Activated naive CD8-positive, alpha-beta T cell treated with anti-CD3 and anti-CD28 coated beads, Interleukin-2, amount 50 U/mL, for 24 hours (primary cell): ENCODE measurements at regions not wholly inside any gene's neighbourhood (a gene's known extent, or its start where the extent isn't known, plus 50 kb on each side); places are given as distances from the start of the nearest gene placed in this dataset.

Experiments
- ATAC-seq: fragments of 150-1000 bp; cut with Tn5 transposase; one replicate; pipeline ENCODE4 v1.10.0; 2021
- DNase-seq: peaks from one replicate; pipeline ENCODE4 v3.0.0; 2021
- H3K27ac Mint-ChIP-seq: one replicate; pipeline ENCODE4 v1.8.0; 2021; ENCODE audit warnings: mild to moderate bottlenecking, mixed read lengths
- H3K27me3 Mint-ChIP-seq: one replicate; pipeline ENCODE4 v1.8.0; 2021; ENCODE audit warnings: mixed read lengths
- H3K36me3 Mint-ChIP-seq: one replicate; pipeline ENCODE4 v1.8.0; 2021; ENCODE audit warnings: low read depth, mixed read lengths
- H3K4me1 Mint-ChIP-seq: one replicate; pipeline ENCODE4 v1.8.0; 2021; ENCODE audit warnings: mixed read lengths
- H3K4me3 Mint-ChIP-seq: one replicate; pipeline ENCODE4 v1.8.0; 2021; ENCODE audit warnings: mild to moderate bottlenecking, moderate library complexity, mixed read lengths
- H3K9me3 Mint-ChIP-seq: one replicate; pipeline ENCODE4 v1.8.0; 2021; ENCODE audit warnings: mixed read lengths

DNA sequence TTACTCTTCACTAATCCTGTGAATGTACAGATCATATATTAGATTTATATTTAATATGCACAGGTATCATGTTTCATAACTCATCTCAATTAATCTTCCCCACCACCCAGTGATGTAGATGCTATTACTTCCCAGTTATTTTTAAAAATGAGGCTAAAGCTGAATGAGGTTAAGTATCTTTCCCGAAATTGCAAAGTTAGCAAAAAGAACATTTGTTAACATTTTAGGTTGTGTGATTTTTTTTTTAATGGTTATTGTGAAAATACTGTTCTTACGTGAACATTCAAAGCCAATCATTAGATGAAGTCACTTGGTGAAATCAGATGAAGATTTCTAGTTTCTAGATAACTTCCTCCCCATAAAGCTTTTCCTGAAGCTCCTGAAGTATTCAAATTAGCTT is 186.9 kb upstream of the PLEKHA5 start:
- H3K27me3 Mint-ChIP-seq: no peaks in the 10 kb centered on the region
- no peak overlapping the region for H3K4me3 Mint-ChIP-seq
- no peaks in the 10 kb centered on the region for H3K9me3 Mint-ChIP-seq
- DNase-seq (no peak), ATAC-seq (no peak)
- no peaks in the 10 kb centered on the region for H3K4me1 Mint-ChIP-seq
- no peak overlapping the region for H3K27ac Mint-ChIP-seq
- H3K36me3 Mint-ChIP-seq: no peaks in the 10 kb centered on the region

DNA sequence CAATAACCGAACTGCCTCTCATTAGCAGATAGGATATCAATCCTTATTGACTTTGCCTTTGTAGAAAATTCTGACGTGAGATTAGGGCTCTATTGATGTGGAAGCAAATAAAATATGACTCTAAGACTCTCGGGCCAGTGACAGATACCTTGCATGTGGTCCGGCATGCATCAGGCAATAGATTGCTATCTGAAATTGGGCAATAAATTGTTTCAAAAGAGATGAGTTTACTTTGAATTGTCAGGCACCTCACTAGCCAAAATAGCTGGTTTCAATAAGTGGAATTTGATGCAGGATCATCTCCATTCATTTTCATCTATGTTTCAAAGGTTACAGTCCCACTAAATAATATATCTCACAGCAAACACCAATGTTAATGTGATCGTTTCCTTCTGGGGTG is 186.3 kb upstream of the PLEKHA5 start:
- Mint-ChIP-seq H3K4me3 (no peak overlapping the region), H3K27me3 (no peaks in the 10 kb centered on the region), H3K9me3 (no peaks in the 10 kb centered on the region), H3K4me1 (no peaks in the 10 kb centered on the region), H3K27ac (no peak overlapping the region), H3K36me3 (no peaks in the 10 kb centered on the region)
- no peak for DNase-seq
- no peak for ATAC-seq

DNA sequence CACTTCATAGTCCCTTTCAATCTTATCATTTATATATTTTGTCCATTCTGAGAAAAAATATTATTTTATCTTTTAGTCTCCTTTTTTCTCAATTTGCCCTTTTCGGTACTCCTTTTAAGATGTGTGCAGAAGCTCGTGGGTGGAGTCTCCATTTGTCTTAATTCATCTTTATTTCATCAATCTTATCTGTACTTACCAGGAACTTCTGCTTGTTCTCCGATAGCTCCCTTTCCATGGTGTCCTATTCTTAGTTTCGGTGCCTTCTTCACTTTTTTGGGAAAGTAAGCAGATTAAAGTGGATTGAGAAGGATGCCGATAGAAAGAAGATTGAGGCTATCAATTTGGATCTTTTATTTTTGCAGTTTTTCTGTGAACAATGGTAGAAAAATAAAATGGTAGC is 183.4 kb upstream of the PLEKHA5 start:
- no peaks in the 10 kb centered on the region for H3K4me1 Mint-ChIP-seq
- no peak overlapping the region for H3K4me3 Mint-ChIP-seq
- no peaks in the 10 kb centered on the region for H3K9me3 Mint-ChIP-seq
- H3K27me3 Mint-ChIP-seq: no peaks in the 10 kb centered on the region
- DNase-seq (no peak), ATAC-seq (no peak)
- H3K27ac Mint-ChIP-seq: no peak overlapping the region
- no peaks in the 10 kb centered on the region for H3K36me3 Mint-ChIP-seq

DNA sequence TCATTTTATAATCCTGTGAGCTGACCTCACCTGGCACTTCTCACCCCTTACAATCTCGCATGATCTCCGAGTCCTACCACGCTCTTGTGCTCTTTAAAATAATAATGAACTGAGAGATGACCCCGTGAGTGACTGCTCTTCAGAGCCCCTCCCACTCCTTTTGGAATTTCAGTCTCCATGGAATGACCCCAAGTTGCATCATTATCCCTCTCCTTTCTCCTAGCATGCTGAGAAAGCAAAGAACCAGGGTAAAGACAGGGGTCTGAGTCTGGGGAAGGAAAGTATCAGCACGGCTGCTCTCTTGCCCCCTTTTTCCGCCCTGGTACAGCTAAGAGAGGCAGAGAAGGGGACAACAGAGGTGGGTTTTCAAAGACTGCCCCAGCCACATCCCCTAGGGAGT is 178.3 kb upstream of the PLEKHA5 start:
- DNase-seq: no peak
- no peaks in the 10 kb centered on the region for H3K9me3 Mint-ChIP-seq
- H3K4me3 Mint-ChIP-seq: no peak overlapping the region
- no peaks in the 10 kb centered on the region for H3K27me3 Mint-ChIP-seq
- ATAC-seq: no peak
- H3K27ac Mint-ChIP-seq: no peak overlapping the region
- no peaks in the 10 kb centered on the region for H3K4me1 Mint-ChIP-seq
- H3K36me3 Mint-ChIP-seq: no peaks in the 10 kb centered on the region

DNA sequence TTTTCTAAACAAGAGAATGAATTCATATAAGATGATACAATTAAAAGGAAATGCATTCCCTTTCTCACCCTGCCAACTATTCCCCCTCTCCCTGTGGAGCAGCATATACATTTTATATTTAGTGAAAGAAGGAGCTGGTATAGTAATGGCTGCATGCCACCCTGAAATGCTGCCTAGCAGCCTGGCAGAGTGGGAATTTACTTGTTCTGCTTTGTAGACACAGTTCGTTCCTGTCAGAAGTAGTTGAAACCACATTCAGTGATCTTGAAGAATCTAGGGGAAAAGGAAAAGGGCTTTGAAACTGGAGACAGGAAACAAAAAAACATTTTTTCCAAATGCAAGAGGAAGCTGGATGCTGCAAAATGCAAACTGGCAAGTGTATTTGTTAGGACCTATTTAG is 176.0 kb upstream of the PLEKHA5 start:
- Mint-ChIP-seq H3K9me3 (no peaks in the 10 kb centered on the region), H3K36me3 (no peaks in the 10 kb centered on the region), H3K27me3 (no peaks in the 10 kb centered on the region), H3K4me1 (no peaks in the 10 kb centered on the region), H3K27ac (no peak overlapping the region), H3K4me3 (no peak overlapping the region)
- ATAC-seq: no peak
- no peak for DNase-seq

DNA sequence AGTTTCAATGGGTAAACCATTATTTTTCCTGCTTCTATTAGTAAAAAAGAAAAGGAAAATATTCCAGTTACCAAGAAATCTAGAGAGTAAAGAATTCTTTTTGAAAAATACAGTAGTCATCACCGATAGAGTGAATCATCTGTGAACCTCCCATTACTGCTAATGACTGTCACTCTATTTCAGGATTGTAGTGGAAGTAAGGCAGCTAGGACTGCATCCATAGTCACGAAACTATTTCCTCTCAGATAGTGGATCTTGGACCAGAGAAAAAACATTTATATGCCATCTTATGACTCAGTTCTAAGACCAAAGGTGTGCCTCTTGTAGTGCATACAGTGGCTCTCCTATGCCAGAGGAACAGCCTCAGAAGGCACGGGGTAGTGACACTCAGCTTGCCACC is 173.9 kb upstream of the PLEKHA5 start:
- ATAC-seq: no peak
- H3K4me1 Mint-ChIP-seq: no peaks in the 10 kb centered on the region

DNA sequence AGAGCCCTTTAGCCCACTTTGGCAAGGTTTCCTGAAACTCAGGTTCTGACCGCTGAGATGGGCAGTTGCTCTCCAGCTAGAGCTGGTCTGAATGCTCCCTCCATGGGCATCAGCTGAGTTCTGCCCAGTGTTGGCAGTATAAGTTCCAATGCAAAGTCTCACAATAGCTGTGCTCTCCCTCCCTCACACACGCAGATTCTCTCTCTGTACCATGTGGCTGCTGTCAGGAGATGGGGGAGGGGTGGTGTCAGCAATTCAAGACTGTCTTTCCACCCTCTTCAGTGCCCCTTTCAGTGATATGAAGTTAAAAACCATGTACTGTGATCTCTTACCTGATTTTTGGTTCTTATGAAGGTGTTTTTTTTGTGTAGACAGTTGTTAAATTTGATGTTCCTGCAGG is 164.3 kb upstream of the PLEKHA5 start:
- DNase-seq (no peak), ATAC-seq (no peak)
- Mint-ChIP-seq H3K4me3 (no peak overlapping the region), H3K4me1 (no peaks in the 10 kb centered on the region), H3K27ac (no peak overlapping the region), H3K36me3 (no peaks in the 10 kb centered on the region), H3K9me3 (no peaks in the 10 kb centered on the region), H3K27me3 (no peaks in the 10 kb centered on the region)

More for the DNA sequence above, 173.9 kb upstream of the PLEKHA5 start:
- DNase-seq: no peak
- H3K9me3 Mint-ChIP-seq: no peaks in the 10 kb centered on the region
- H3K4me3 Mint-ChIP-seq: no peak overlapping the region
- H3K27ac Mint-ChIP-seq: no peak overlapping the region
- no peaks in the 10 kb centered on the region for H3K36me3 Mint-ChIP-seq
- H3K27me3 Mint-ChIP-seq: no peaks in the 10 kb centered on the region

DNA sequence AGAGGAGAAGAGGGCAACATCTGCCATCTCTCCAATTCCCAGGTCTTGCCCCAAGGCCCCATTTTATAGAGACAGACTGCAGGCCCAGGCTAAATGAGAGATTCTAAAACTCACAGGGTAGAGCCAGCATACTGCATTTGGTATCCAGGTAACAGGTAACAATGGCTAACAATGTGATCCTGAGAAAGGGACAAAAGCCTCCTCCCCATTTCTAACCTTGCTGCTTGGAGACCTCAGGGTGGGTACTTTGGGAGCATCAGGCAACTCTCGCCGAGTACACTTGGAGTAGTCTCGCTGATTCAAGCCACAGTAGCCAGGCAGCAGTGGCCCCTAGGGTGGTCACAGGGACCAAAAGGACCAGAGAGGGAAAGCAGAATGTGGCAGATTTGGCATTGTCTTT is 162.6 kb upstream of the PLEKHA5 start:
- Mint-ChIP-seq H3K36me3 (no peaks in the 10 kb centered on the region), H3K4me3 (no peak overlapping the region), H3K27me3 (no peaks in the 10 kb centered on the region), H3K9me3 (no peaks in the 10 kb centered on the region), H3K4me1 (no peaks in the 10 kb centered on the region), H3K27ac (no peak overlapping the region)
- DNase-seq: no peak
- no peak for ATAC-seq

DNA sequence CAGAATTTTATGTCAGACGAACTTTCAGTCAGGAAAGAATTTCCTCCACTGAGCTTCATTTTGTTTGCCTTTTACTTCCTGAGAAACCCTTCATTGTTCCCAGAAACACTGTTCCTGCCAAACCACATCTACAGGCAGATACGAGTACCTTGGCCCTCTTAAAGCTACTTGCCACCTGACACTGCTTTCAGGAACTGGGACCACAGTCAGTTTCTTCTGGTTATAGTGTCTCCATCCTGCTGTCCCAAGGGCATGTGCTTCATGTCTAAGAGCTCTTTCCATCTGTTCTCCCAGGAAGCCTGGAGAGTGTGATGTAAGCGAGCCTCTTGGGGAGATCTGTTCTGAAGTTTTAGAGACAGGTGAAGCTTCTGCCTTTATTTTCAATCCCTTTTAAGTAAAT is 161.7 kb upstream of the PLEKHA5 start:
- no peak overlapping the region for H3K27ac Mint-ChIP-seq
- no peaks in the 10 kb centered on the region for H3K4me1 Mint-ChIP-seq
- no peak overlapping the region for H3K4me3 Mint-ChIP-seq
- ATAC-seq: no peak
- no peaks in the 10 kb centered on the region for H3K36me3 Mint-ChIP-seq
- DNase-seq: no peak
- no peaks in the 10 kb centered on the region for H3K27me3 Mint-ChIP-seq
- no peaks in the 10 kb centered on the region for H3K9me3 Mint-ChIP-seq

DNA sequence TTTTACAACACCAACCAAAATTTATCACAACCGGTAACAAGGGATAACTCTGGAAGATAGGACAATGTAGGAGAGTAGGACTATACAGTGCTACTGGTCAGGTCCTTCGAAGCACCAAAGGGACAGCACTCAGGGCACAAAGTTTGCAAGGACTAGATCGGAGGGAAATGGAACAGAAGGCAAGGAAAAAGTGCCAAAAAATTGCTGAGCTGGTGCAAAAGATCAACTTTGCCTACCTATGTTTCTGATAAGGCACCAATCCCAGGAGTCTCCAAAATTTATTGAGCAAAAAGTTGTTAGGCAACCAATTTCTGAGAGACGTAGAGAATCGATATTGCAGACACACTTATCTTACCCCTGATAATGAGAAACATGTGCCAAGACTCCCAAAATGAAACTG is 160.0 kb upstream of the PLEKHA5 start:
- H3K27ac Mint-ChIP-seq: no peak overlapping the region

DNA sequence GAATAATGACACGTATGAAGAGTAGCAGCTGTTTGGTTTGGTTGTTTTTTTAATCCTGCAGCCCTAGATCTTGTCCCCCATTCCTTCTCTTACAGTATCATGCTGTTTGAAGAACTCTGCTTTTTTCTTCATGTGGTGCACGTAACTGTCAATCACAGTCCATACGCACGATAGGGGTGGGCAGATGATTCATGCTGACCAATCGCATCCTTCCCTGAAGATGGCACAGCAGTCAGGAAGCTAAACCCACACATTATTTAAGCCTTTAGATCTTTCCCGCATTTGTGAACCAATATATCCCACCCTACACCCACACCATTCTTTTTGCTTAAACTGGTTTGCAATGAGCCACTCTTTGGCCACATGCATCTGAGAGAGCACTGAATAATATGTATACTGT is 158.9 kb upstream of the PLEKHA5 start:
- Mint-ChIP-seq H3K9me3 (no peaks in the 10 kb centered on the region), H3K27ac (no peak overlapping the region), H3K4me3 (no peak overlapping the region), H3K27me3 (no peaks in the 10 kb centered on the region), H3K4me1 (no peaks in the 10 kb centered on the region), H3K36me3 (no peaks in the 10 kb centered on the region)
- DNase-seq: no peak
- ATAC-seq: no peak

More for the DNA sequence above, 160.0 kb upstream of the PLEKHA5 start:
- DNase-seq (no peak), ATAC-seq (no peak)
- H3K4me3 Mint-ChIP-seq: no peak overlapping the region
- no peaks in the 10 kb centered on the region for H3K36me3 Mint-ChIP-seq
- no peaks in the 10 kb centered on the region for H3K27me3 Mint-ChIP-seq
- no peaks in the 10 kb centered on the region for H3K4me1 Mint-ChIP-seq
- no peaks in the 10 kb centered on the region for H3K9me3 Mint-ChIP-seq

DNA sequence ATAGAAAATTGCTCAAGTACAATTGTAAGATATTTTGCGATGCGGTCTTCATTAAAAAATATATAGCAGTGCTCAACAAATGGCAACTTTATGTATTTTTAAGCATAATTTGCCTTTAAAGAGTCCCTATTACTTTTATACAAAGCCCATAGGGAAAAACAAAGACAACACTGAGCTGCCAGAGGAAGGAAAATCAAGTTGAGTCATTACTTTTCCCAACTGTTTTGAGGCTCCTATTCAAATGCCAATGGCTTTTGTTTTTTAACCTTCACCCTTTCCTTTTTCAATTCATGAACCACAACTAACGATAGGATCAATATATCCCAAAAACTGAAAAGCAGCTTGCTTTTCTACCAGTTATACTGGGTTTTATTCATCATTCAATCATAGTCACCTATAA is 157.6 kb upstream of the PLEKHA5 start:
- peaks cover 4% of the 10 kb centered on the region for H3K9me3 Mint-ChIP-seq
- no peaks in the 10 kb centered on the region for H3K4me1 Mint-ChIP-seq
- DNase-seq (no peak), ATAC-seq (no peak)
- no peak overlapping the region for H3K4me3 Mint-ChIP-seq
- no peak overlapping the region for H3K27ac Mint-ChIP-seq
- no peaks in the 10 kb centered on the region for H3K36me3 Mint-ChIP-seq
- no peaks in the 10 kb centered on the region for H3K27me3 Mint-ChIP-seq

DNA sequence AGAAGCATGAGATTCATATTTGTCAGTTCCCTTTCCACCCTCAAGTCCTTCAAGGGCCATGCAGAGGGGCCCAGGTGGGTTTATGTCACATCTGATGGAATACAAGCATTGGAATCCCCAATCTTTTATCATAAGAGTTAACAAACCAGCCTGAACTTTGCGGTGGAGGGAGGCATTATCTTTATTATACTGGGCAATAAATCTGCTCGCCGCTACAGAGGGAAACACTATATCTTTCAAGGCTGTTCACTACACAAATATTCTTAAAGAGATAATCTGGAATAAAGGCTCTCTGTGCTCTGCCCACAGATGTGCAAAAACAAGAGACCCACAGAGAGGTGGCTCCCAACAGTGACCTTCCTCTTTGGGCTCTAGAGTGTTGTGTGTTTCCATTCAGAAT is 153.6 kb upstream of the PLEKHA5 start:
- no peaks in the 10 kb centered on the region for H3K36me3 Mint-ChIP-seq
- peaks cover 16% of the 10 kb centered on the region for H3K9me3 Mint-ChIP-seq
- H3K4me3 Mint-ChIP-seq: no peak overlapping the region
- no peaks in the 10 kb centered on the region for H3K4me1 Mint-ChIP-seq
- no peak for ATAC-seq
- DNase-seq: no peak
- H3K27ac Mint-ChIP-seq: no peak overlapping the region
- no peaks in the 10 kb centered on the region for H3K27me3 Mint-ChIP-seq

DNA sequence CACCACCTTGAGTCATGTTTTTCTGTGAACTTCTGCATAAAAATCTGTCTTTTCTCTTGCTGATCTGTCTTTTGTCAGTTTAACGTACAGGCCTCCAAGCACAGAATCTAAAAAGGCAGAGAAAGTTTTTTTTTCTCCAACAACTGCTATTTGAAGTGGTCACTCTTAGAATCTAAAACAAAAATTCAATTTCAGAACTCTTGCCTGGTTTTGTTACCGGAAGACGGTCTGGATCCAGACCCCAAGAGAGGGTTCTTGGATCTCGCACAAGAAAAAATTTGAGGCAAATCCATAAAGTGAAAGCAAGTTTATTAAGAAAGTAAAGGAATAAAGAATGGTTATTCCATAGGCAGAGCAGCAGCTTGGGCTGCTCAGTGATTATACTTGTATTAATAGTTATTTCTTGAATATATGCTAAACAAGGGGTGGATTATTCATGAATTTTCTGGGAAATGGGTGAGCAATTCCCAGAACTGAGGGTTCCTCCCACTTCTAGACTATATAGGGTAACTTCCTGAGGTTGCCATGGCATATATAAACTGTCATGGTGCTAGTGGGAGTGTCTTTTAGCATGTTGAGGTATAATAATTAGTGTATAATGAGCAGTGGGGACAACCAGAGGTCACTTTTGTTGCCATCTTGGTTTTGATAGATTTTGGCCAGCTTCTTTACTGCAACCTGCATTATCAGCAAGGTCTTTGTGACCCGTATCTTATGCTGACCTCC is 150.0 kb upstream of the PLEKHA5 start:
- DNase-seq (no peak), ATAC-seq (no peak)
- no peaks in the 10 kb centered on the region for H3K27me3 Mint-ChIP-seq
- peaks cover 16% of the 10 kb centered on the region for H3K9me3 Mint-ChIP-seq
- H3K36me3 Mint-ChIP-seq: no peaks in the 10 kb centered on the region
- no peak overlapping the region for H3K27ac Mint-ChIP-seq
- no peak overlapping the region for H3K4me3 Mint-ChIP-seq
- H3K4me1 Mint-ChIP-seq: no peaks in the 10 kb centered on the region

DNA sequence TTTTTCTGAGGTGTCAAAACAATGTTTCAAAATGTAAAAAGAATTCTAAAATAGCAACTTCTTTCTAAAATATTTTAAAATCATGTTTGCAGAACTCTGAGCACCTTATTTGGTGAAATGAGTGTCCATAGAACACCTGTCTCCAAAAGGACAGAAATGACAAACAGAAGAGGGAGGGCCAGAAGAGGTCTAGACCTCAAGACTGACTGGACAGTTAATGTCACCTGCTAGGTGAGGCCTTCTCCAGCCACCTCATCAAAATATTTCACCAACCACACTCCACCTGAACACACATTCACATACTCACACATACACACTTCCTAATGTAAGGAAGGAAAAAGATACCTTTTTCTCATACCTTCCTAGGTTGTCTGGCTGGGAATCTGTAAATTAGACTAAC is 147.8 kb upstream of the PLEKHA5 start:
- no peak overlapping the region for H3K4me3 Mint-ChIP-seq
- DNase-seq (no peak), ATAC-seq (no peak)
- H3K27ac Mint-ChIP-seq: no peak overlapping the region
- H3K27me3 Mint-ChIP-seq: no peaks in the 10 kb centered on the region
- no peaks in the 10 kb centered on the region for H3K36me3 Mint-ChIP-seq
- peaks cover 12% of the 10 kb centered on the region for H3K9me3 Mint-ChIP-seq
- no peaks in the 10 kb centered on the region for H3K4me1 Mint-ChIP-seq
